ENCODE measurements at regions not wholly inside any gene's neighbourhood (a gene's known extent, or its start where the extent isn't known, plus 50 kb on each side); places are given as distances from the start of the nearest gene placed in this dataset.

- DNase-seq (ENCODE audit: low read depth) = peak; percentile 83
Measured at GRCh38 chr14:65352964-65353530, 59.5 kb upstream of the FUT8 start.

- DNase-seq (ENCODE audit: low read depth) = no peak
Measured at GRCh38 chr14:65354131-65354530, 58.4 kb upstream of the FUT8 start.

- DNase-seq (ENCODE audit: low read depth) = no peak
Measured at GRCh38 chr14:65354715-65355114, 57.8 kb upstream of the FUT8 start.

GRCh38 chr14:65356327-65356836 is 56.1 kb upstream of the FUT8 start:
- peak; percentile 96 for DNase-seq (ENCODE audit: low read depth)

- peak; percentile 19 for DNase-seq (ENCODE audit: low read depth)
Measured at GRCh38 chr14:65357113-65357512, 55.4 kb upstream of the FUT8 start.

- no peak for DNase-seq (ENCODE audit: low read depth)
Measured at GRCh38 chr14:65357689-65358088, 54.8 kb upstream of the FUT8 start.

GRCh38 chr14:65359503-65359902 is 53.0 kb upstream of the FUT8 start:
- DNase-seq (ENCODE audit: low read depth) = no peak

GRCh38 chr14:65360144-65360784 is 52.3 kb upstream of the FUT8 start:
- no peak for DNase-seq (ENCODE audit: low read depth)

GRCh38 chr14:65361920-65362319 is 50.6 kb upstream of the FUT8 start:
- DNase-seq (ENCODE audit: low read depth) = no peak

Data from Daoy (cell line).